ENCODE measurements at regions not wholly inside any gene's neighbourhood (a gene's known extent, or its start where the extent isn't known, plus 50 kb on each side); places are given as distances from the start of the nearest gene placed in this dataset.

- TF ChIP-seq CTCF (conservative IDR thresholded peaks at IDR 0.05; ENCODE audit: low read depth, low read length) (no peak), RCOR1 (IDR thresholded peaks at IDR 0.05; ENCODE audit: insufficient replicate concordance, low read length) (no peak), POLR2A (IDR thresholded peaks at IDR 0.05; ENCODE audit: low read depth, low read length) (no peak), CEBPB (IDR thresholded peaks at IDR 0.05; ENCODE audit: low read depth, low read length) (no peak), SMC3 (IDR thresholded peaks at IDR 0.05; ENCODE audit: low read depth, low read length) (no peak), MAFK (IDR thresholded peaks at IDR 0.05; ENCODE audit: low read depth, low read length) (no peak), RAD21 (IDR thresholded peaks at IDR 0.05; ENCODE audit: low read length) (no peak), RFX5 (IDR thresholded peaks at IDR 0.05; ENCODE audit: low read depth, low read length) (no peak), FOS (IDR thresholded peaks at IDR 0.05; ENCODE audit: low read depth, low read length) (no peak), CHD1 (IDR thresholded peaks at IDR 0.05; ENCODE audit: low read depth, low read length) (no peak), BHLHE40 (IDR thresholded peaks at IDR 0.05; ENCODE audit: low read depth, low read length) (no peak)
Observed at GRCh38 chr1:232459826-232460225, 170.1 kb downstream of the SIPA1L2 start.

Measured in IMR-90 (cell line).